HG02798 (cell line): ENCODE measurements at regions not wholly inside any gene's neighbourhood (a gene's known extent, or its start where the extent isn't known, plus 50 kb on each side); places are given as distances from the start of the nearest gene placed in this dataset.
"Not testable (repeated sequence)": the region's sequence is repeated elsewhere in the genome, so short reads cannot be mapped to it uniquely, and the experiment has no call there.

ENCODE experiments used
- ATAC-seq: cut with Tn5 transposase; IDR thresholded peaks from one replicate; pipeline ENCODE4 v1.9.1; 2021; ENCODE audit warnings: mild to moderate bottlenecking; ENCODE audit not compliant: unreplicated experiment, poor library complexity

DNA sequence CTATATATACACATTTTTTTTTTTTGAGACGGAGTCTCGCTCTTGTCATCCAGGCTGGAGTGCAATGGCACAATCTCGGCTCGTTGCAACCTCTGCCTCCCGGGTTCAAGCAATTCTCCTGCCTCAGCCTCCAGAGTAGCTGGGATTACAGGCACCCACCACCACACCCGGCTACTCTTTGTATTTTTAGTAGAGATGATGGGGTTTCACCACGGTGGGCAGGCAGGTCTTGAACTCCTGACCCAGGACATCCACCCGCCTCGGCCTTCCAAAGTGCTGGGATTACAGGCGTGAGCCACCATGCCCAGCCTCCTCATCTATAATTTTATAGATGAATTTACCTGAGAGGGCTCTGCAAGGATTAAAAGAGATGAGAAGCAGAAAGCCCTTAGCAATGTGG is 274.0 kb downstream of the FAM43A start:
- not testable (repeated sequence) for ATAC-seq

DNA sequence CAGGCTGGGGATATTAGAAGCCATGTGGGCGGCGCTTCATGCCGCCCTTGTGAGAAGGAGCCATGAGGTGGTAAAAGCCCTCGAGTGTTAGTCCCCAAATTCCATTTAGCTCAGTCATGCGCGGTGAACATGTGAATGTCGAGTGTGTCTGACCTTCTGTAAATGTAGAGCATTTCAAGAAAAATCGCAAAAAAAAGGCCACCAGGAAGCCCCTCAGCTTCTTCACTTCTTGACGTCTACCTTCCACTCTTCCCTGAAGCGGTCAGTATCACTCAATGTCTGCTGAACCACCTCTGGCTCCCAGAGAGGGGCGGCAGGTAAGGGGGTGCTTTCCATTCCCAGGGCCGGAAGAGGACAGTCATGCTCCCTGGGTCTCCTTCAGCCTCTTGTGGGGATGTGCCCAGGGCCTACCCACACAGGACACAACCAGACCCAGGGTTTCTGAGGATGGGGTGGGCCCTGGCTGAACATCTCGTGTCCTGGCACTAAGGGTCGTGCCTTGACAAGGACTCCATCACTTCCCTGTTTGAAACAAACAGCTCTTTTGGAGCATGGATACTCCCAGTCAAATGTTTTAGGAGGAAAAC is 274.9 kb downstream of the FAM43A start:
- ATAC-seq: no peak

DNA sequence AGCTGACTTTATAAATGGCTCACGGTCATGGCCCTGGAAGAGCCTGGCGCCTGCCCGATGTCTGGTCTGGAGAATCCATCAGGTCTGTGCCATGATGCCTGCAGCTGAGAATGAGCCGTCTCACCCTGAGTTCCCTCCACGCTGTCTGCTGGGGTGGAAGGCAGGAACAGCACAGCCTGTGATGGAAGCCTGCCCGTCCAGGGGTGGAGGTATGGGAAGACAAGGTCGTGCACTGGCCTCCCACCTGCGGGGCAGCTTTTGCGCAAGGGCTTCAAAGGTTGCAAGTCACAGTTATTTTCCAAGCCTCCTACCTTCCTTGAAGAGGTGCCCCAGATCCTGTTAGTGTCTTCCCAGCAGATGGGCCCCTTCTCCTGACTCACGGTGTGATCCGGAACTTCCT is 275.5 kb downstream of the FAM43A start:
- no peak for ATAC-seq

DNA sequence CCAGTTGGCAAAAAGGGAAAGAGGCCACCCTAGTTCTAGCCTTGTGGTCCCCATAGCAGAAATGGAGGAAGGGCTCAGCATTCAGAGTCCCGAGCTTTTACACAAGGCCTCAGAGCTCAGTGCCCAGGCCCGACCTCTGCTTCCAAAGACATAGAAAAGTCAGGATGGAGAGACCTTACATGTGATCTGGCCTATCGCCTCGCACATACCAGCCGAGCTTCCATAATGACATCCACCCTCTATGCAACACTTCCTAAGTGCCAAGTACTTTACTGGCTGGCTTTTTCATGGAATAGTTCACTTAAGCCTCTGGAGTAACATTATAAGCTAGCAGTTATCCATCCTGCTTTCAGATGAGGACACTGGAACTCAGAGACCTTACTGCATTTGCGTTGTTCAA is 275.9 kb downstream of the FAM43A start:
- ATAC-seq: no peak

DNA sequence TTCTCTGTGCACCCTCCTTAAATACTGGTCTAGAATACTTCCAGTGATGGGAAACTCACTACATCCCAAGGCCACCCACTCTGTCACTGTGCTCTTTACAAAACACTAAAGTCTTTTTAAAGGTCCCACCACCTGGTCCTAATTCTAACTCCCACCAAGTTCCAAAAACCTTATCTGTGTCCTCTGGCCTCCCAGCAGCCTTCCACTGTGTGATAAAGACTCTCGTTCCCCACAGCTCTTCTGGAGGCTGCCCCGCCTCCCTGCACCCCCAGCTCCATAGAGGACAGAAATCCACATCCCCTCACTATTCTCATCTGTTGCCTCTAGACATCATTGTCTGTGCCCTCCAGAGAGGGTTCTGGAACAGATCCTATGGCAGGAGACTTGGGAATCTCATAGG is 276.4 kb downstream of the FAM43A start:
- ATAC-seq: no peak

DNA sequence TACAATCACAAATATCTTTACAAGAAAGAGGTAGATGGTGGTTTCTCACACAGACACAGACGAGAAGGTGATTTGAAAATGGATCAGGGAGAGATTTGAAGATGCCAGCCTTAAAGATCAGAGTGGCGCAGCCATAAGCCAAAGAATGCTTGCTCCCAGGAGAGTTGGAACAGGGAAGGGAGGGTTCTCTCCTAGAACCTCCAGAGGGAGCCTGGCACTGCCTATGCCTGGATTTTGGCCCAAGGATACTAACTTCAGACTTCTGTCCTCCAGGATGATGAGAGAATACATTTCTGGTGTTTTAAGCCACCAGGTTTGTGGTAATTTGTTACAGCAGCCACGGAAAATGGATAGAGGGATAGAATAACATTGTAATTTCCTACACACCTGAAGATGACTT is 279.1 kb downstream of the FAM43A start:
- no peak for ATAC-seq

DNA sequence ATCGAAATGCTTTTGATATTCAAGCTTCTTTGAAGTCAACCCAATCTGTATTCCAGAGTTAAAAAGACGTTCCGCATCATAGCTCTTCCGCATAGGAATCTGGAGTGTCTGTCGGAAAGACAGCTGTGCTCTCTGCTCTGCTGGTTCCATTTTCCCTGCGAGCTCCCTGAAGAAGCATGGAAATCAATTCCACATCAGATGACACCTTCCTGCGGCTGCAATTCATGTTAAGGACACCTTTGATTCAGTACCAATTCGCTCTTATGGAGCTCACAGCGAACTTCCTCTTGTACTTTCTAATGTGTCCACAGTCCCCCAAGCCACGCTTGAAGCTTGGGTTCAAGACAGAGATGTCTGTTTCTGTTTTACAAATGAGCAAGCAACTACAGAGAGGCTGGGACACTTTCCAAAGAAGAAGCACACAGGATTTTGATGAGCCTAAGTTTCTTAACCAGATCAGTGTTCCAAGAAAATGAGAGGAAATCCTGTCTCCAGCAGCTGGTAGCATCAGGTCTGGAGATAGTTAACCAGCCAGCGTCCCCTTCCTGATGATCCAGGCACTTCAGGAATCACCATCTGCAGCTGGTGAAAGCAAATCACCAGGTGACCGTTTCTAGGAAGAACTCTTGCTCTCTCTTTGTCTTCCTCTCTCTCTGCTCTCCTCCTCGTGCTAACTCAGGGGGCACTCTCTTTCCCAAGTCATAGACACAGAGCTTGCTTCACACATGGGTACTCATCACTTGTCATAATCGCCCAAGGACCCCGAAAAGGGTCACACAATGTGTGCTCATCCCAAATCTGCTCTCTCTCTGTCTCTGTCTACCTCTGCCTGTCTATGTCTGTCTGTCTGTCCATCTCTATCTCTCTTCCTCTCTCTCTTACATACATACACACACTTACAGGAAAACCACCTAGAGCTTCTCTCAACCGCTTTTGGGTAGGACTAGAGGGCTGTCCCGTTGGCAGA is 281.8 kb downstream of the FAM43A start:
- ATAC-seq: no peak

DNA sequence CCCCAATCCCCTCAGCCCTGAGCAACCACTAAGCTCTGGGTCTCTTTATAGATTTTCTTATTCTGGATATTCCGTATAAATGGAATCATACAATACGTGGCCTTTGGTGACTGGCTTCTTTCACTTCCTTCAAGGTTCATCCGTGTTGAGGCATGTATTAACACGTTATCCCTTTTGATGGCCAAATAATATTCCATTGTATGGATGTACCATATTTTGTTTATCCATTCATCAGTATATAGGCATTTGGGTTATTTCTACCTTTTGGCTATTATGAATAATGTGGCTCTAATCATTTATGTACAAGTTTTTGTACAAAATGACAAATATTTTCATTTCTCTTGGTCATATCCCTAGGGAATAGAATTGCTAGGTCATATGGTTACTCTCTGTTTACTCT is 284.4 kb downstream of the FAM43A start:
- no peak for ATAC-seq

DNA sequence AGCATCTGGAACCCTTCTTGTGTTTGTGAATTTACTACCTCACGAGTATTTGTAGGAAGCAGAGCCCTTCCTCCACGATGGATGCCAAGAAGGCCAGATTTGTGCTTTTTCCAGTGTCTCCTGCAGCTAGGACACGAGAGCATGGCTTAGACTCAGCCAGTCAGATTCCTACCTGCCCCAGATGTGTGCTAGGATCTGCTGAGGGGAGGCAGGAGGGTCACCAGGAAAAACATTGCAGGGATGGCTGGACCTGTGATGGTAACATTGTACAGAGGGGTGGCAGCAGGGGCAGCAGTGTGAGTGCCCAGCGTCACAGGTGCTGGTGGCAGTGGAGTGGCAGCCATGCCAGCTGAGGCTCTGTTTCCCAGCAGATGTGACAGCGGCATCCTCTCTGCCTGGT is 285.3 kb downstream of the FAM43A start:
- no peak for ATAC-seq

DNA sequence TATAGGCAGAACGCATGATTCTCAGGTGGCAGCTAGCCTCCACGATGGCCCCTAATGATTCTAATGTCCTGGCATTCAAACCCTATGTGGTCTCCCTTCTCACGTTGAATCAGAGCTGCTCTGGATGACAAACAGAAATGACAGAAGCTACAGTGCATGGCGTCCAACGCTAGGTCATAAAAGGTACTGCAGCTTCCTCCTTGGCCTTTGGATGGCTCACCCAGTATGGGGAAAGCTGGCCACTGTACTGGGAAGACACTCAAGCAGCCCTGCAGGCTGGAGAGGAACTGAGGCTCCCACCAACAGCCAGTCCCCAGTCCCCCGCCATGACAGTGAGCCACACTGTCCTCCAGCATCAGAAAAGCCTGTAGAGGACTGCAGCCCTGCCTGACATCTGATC is 286.3 kb downstream of the FAM43A start:
- no peak for ATAC-seq

DNA sequence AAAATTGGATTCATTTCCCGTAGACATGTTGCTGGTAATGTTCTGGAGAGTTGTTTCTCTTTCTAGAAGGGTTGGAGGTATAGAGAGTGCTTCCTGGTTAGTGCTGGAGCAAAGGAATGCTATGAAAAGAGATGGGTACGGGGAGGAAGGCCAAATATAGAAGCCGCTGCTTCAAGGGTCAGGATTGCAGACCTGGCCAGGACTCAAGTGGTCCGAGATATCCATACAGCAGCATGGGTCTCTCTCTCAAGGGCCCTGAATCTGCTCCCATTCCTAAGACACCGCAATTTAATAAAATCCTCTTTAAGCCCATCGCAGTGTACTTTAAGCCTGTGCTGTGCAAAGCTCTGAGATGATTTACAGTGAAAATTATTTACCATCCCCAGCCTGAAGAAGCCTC is 287.0 kb downstream of the FAM43A start:
- no peak for ATAC-seq

DNA sequence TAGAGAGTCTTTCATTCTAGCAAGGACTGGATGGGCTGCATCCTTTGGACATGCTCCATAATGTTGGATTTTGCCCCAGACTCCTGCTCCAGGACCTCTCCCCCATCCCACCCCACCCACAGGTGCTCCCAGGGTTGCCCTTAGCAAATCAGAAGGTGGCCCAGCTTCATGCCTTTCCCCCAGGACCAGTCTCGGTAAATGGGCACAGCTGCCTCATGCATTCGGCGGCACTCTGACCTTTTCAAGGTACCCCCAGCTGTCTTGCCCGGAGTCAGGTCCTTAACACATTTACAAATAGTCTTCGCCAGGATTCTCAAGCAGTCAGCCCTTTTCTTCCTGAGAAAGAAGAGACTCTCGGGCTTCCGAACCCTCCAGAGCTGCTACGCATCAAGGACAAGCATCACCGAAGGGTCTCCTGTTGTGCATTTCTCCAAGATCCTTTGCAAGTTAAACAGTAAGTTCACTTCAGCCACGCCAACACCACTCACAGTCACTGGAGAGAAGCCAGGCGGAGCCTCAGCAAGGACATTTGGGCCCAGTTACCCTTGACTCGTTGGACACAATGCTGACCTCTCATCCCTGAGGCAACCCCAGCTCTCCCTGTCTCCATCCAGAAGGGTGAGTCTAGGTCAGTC is 287.8 kb downstream of the FAM43A start:
- no peak for ATAC-seq

DNA sequence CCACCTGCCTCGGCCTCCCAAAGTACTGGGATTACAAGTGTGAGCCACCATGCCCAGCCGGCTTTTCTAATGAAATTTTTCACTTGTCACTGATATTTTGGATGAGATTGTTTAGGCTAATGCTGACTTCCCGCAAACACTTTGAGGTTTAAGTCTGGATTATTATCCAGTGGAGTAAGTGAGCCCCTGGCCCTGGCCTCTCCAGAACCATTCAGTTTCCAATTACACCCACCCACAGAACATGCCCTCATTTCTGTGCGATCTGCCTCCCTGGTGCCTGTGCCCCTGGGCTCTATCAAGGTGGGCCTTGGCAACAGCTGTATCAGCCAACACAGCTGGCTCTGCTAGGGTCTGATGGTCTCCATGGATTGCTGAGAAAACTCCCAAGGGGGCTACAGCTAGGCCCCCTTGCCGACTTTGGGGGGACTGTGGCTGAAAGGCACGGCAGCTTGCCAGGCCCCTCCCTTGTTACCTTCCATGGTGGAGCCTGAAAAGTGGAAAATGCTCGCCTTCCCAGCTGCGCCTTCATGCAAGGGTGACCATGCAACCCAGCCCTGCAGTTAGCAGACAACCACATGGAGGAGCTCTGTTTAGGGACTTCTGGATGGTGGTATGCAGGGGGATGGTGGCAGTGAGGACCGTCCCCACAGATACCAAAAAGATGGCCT is 288.9 kb downstream of the FAM43A start:
- ATAC-seq: no peak

DNA sequence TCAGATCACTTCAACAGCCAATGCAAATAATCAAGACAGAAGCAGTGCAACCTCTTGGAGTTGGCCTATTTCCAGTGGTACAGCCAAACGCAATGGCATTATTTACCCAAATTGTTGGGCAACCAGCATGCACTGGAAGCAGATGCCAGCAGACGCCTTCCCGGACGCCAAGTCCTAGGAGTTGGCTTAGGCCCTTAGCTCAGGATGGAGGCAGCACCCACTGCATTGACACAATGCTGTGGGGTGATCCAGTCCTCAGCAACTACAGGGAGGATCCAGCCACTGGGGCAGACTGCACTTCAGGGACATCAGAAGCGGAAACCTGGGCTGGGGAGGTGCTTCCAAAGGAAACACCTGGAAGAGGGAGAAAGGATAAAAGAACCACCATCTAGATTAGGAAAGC is 290.4 kb downstream of the FAM43A start:
- no peak for ATAC-seq

DNA sequence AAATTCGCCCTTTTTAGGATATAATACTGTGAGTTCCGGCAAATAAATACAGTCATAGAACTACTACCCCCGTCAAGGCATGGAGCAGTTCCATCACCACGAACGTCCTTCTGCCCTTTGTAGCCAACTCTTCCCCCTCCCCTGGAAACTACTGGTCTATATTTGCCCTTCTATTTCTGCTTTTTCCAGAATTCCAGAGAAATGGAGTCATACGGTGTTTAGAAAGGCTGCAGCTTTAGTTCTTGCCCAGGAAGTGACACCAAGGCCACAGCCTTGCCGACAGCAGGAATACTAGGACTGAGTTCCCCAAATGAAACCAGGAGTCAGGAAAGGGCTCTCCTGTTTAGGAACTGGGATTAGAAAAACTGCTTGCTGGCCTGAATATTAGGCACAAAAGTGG is 291.2 kb downstream of the FAM43A start:
- no peak for ATAC-seq

DNA sequence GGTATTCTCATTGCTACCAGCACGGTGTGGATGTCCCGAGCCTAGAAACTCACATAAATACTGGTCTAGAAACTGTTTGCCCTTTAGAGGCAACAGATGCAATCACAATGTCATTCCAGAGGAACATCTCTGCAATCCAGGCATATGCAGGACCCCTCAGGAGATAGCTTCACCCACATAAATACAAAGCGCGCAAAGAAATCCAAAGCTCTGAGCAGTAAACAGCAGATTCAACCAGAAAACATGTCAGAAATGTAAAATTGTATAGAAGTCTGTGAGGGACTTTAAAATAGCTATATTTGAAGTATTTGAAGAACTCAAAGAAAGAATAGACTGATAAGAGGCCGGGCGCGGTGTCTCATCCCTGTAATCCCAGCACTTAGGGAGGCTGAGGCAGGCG is 291.7 kb downstream of the FAM43A start:
- ATAC-seq: no peak

DNA sequence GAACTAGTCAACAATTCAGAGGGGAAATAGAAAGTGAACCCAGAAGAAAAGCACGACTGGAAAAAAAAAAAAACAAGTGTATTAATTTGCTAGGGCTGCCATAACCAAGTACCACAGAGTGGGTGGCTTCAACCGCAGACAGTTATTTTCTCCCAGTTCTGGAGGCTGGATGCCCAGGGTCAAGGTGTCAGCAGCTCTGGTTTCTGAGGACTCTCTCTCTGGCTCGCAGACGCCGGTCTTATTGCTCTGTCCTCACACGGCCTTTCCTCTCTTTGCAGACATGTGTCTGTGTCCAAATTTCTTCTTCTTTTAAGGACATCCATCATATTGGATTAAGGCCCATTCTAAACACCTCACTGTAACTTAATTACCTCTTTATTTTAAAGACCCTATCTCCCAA is 291.8 kb downstream of the XXYLT1 start:
- ATAC-seq: no peak

DNA sequence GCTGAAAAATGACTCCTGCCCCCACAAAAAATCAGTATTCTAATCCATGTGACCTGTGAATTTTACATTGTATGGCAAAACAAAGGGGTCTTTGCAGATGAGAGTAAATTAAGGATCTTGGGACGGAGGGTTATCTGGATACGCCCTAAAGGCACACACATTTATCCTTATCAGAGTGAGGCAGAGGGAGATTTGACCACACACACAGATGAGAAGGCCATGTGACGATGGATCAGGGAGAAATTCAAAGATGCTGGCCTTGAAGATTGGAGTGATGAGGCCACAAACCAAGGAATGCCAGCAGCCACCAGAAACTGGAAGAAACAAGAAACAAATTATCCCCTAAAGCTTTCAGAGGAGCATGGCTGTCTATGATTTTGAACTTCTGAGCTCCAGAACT is 288.5 kb downstream of the XXYLT1 start:
- no peak for ATAC-seq

DNA sequence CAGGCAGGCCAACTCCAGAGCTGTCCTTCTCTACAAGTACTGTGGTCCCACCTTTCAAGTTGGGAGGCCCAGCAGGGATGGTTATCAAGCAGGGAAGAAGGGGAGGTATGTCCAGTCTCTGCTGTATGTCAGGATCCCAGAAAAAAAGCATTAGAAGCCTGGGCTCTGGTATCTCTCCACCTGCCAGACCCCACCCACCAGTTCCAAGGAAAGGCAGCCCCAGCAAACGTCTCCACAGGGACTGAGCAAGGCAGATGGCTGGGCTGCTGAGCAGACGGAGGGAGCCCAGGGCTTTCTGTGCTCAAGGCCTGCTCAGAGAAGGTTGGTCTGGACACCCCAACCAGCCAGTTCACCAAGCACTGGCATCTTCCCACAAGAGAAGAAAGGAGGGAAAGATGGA is 287.8 kb downstream of the XXYLT1 start:
- ATAC-seq: no peak

DNA sequence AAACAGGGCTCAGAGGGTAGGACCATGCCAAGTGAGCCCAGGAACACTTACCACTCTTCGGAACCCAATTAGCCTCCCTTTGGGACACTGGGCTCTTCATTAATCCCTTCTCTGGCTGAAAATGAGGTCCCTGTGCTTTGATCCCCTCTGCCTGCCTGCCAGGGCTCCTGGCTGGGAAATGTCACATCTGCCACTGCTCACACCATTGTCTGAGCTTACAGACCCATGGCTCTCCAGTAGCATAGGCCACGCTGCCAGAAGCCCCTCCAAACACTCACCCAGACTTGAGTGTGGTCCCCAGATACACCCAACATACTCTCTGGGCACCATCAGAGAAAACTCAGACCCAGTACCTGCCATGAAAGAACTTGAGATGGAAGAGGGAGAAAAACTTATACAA is 287.3 kb downstream of the XXYLT1 start:
- ATAC-seq: no peak

DNA sequence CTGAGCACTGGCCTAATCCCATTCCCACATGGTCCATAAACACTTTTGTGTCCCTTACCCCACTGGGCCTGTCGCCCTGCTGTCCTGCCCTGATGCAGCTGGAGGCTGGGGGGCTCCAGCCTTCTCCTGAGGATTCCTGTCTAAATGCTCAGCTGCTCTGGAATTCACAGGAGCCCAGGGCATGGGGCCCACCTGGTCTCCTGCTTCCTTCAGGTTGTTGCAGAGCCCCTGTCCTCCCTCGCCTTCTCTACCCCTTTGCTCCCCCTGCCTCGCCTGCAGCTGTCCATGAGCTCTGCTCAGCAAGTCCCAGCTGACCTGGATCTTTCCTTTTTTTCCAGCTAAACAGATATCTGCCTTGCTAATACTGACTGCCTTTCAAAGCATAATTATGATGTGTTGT is 286.9 kb downstream of the XXYLT1 start:
- ATAC-seq: no peak
